ENCODE measurements at regions not wholly inside any gene's neighbourhood (a gene's known extent, or its start where the extent isn't known, plus 50 kb on each side); places are given as distances from the start of the nearest gene placed in this dataset.

DNA sequence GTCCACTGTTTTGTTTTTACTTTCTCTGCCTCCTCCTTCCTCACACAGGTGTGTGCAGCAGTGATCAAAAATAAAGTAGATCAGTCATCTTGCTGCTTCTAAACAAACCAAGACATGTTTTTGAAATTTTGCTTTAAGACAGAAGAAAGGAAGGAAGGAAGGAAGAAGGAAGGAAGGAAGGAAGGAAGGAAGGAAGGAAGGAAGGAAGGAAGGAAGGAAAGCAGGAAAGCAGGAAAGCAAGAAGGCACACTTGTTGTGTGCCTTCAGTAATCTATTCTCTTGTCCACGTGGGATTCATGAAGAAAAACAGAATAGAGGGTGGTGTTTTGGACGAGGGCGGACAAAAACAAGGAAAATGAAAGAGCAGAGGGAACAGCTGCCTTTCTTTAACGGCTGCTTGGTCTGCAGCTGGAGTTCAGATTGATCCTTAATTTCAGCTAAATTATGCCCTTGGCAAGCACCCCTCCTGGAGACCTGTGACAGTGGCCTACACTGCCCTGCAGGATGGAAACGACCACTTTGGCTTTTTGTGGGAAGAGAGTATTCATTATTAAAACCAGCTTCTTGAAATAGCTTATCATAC lies 188.5 kb upstream of the IRX3 start:
- Mint-ChIP-seq H3K36me3 (ENCODE audit: low read depth) (no peaks in the 10 kb centered on the region; the same call in 2 of the 3 replicates), H3K27me3 (ENCODE audit: insufficient read depth, low read depth, poor library complexity) (no peaks in the 10 kb centered on the region), H3K9me3 (no peaks in the 10 kb centered on the region), H3K27ac (no peak overlapping the region), H3K4me1 (no peaks in the 10 kb centered on the region), H3K4me3 (no peak overlapping the region)
- no peaks in the 10 kb centered on the region for H3F3A ChIP-seq (replicated peaks; ENCODE audit: low read depth)
- H3K27me3 ChIP-seq (ENCODE audit: insufficient read depth): no peaks in the 10 kb centered on the region
- no peaks in the 10 kb centered on the region; the same call in 1 of the 2 replicates for H3K9me2 ChIP-seq (ENCODE audit: insufficient read depth)
- H2AFZ ChIP-seq: no peak overlapping the region
- no peaks in the 10 kb centered on the region for H3K79me2 ChIP-seq (replicated peaks; ENCODE audit: insufficient read depth)
- no peak overlapping the region for H3K4me2 ChIP-seq
- no peak overlapping the region for H3K27ac ChIP-seq (ENCODE audit: low read depth)
- TF ChIP-seq EZH2phosphoT487 (IDR thresholded peaks at IDR 0.05; ENCODE audit: unreplicated experiment): no peak
- TF ChIP-seq JUNB (IDR thresholded peaks at IDR 0.05; ENCODE audit: unreplicated experiment): no peak
- no peak for TF ChIP-seq POLR2AphosphoS5 (IDR thresholded peaks at IDR 0.05; ENCODE audit: low read depth)
- no peak for TF ChIP-seq EZH2 (IDR thresholded peaks at IDR 0.05; ENCODE audit: low read depth, unreplicated experiment)
- TF ChIP-seq REST (IDR thresholded peaks at IDR 0.05; ENCODE audit: unreplicated experiment): no peak
- TF ChIP-seq ETS1 (IDR thresholded peaks at IDR 0.05): no peak
- no peak for TF ChIP-seq CREB1 (CRISPR knock-in tag; IDR thresholded peaks at IDR 0.05; ENCODE audit: low read depth)
- H3K36me3 ChIP-seq (ENCODE audit: insufficient read depth): no peaks in the 10 kb centered on the region
- H3K4me3 ChIP-seq: no peak overlapping the region
- no peaks in the 10 kb centered on the region for H3K4me1 ChIP-seq (ENCODE audit: insufficient read depth)
- no peak for DNase-seq (ENCODE audit: low spot score)
- no peak for ATAC-seq
- H4K20me1 ChIP-seq (replicated peaks; ENCODE audit: insufficient read depth): no peaks in the 10 kb centered on the region

GRCh38 chr16:54473226-54473993 lies 186.8 kb upstream of the IRX3 start:
- no peak overlapping the region for H3K27ac ChIP-seq (ENCODE audit: low read depth)
- no peaks in the 10 kb centered on the region for H3K79me2 ChIP-seq (replicated peaks; ENCODE audit: insufficient read depth)
- H3K27me3 Mint-ChIP-seq (ENCODE audit: insufficient read depth, low read depth, poor library complexity): no peaks in the 10 kb centered on the region
- DNase-seq (ENCODE audit: low spot score) (no peak), ATAC-seq (no peak)
- no peak for TF ChIP-seq ETS1 (IDR thresholded peaks at IDR 0.05)
- TF ChIP-seq, protein P1, sequence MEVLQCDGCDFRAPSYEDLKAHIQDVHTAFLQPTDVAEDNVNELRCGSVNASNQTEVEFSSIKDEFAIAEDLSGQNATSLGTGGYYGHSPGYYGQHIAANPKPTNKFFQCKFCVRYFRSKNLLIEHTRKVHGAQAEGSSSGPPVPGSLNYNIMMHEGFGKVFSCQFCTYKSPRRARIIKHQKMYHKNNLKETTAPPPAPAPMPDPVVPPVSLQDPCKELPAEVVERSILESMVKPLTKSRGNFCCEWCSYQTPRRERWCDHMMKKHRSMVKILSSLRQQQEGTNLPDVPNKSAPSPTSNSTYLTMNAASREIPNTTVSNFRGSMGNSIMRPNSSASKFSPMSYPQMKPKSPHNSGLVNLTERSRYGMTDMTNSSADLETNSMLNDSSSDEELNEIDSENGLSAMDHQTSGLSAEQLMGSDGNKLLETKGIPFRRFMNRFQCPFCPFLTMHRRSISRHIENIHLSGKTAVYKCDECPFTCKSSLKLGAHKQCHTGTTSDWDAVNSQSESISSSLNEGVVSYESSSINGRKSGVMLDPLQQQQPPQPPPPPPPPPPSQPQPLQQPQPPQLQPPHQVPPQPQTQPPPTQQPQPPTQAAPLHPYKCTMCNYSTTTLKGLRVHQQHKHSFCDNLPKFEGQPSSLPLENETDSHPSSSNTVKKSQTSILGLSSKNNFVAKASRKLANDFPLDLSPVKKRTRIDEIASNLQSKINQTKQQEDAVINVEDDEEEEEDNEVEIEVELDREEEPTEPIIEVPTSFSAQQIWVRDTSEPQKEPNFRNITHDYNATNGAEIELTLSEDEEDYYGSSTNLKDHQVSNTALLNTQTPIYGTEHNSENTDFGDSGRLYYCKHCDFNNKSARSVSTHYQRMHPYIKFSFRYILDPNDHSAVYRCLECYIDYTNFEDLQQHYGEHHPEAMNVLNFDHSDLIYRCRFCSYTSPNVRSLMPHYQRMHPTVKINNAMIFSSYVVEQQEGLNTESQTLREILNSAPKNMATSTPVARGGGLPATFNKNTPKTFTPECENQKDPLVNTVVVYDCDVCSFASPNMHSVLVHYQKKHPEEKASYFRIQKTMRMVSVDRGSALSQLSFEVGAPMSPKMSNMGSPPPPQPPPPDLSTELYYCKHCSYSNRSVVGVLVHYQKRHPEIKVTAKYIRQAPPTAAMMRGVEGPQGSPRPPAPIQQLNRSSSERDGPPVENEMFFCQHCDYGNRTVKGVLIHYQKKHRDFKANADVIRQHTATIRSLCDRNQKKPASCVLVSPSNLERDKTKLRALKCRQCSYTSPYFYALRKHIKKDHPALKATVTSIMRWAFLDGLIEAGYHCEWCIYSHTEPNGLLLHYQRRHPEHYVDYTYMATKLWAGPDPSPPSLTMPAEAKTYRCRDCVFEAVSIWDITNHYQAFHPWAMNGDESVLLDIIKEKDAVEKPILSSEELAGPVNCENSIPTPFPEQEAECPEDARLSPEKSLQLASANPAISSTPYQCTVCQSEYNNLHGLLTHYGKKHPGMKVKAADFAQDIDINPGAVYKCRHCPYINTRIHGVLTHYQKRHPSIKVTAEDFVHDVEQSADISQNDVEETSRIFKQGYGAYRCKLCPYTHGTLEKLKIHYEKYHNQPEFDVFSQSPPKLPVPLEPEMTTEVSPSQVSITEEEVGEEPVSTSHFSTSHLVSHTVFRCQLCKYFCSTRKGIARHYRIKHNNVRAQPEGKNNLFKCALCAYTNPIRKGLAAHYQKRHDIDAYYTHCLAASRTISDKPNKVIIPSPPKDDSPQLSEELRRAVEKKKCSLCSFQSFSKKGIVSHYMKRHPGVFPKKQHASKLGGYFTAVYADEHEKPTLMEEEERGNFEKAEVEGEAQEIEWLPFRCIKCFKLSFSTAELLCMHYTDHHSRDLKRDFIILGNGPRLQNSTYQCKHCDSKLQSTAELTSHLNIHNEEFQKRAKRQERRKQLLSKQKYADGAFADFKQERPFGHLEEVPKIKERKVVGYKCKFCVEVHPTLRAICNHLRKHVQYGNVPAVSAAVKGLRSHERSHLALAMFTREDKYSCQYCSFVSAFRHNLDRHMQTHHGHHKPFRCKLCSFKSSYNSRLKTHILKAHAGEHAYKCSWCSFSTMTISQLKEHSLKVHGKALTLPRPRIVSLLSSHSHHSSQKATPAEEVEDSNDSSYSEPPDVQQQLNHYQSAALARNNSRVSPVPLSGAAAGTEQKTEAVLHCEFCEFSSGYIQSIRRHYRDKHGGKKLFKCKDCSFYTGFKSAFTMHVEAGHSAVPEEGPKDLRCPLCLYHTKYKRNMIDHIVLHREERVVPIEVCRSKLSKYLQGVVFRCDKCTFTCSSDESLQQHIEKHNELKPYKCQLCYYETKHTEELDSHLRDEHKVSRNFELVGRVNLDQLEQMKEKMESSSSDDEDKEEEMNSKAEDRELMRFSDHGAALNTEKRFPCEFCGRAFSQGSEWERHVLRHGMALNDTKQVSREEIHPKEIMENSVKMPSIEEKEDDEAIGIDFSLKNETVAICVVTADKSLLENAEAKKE (CRISPR knock-in tag; IDR thresholded peaks at IDR 0.05): no peak
- no peaks in the 10 kb centered on the region for H3K4me1 ChIP-seq (ENCODE audit: insufficient read depth)
- H3F3A ChIP-seq (replicated peaks; ENCODE audit: low read depth): no peaks in the 10 kb centered on the region
- H3K9me3 Mint-ChIP-seq: no peaks in the 10 kb centered on the region
- no peaks in the 10 kb centered on the region for H3K36me3 ChIP-seq (ENCODE audit: insufficient read depth)
- no peak overlapping the region for H3K4me3 Mint-ChIP-seq
- no peaks in the 10 kb centered on the region for H3K27me3 ChIP-seq (ENCODE audit: insufficient read depth)
- no peak overlapping the region for H3K27ac Mint-ChIP-seq
- H3K36me3 Mint-ChIP-seq (ENCODE audit: low read depth): no peaks in the 10 kb centered on the region; the same call in 2 of the 3 replicates
- H3K4me3 ChIP-seq: no peak overlapping the region
- H3K4me1 Mint-ChIP-seq: no peaks in the 10 kb centered on the region
- H3K4me2 ChIP-seq: no peak overlapping the region
- no peaks in the 10 kb centered on the region; the same call in 1 of the 2 replicates for H3K9me2 ChIP-seq (ENCODE audit: insufficient read depth)
- no peak overlapping the region for H2AFZ ChIP-seq
- no peaks in the 10 kb centered on the region for H4K20me1 ChIP-seq (replicated peaks; ENCODE audit: insufficient read depth)
